Neural cell (in vitro differentiated cells): ENCODE measurements at regions not wholly inside any gene's neighbourhood (a gene's known extent, or its start where the extent isn't known, plus 50 kb on each side); places are given as distances from the start of the nearest gene placed in this dataset.

Source experiments
- H2AFZ ChIP-seq: fragments of 200-600, 300-800 bp; sonication (generic), shearing (Covaris generic); 2 replicates; pipeline ENCODE4 v1.6.0; 2014; ENCODE audit warnings: low read depth, mild to moderate bottlenecking, antibody characterized with exemption, low read length, moderate library complexity
- H3F3A ChIP-seq: fragments of 200-600 bp; shearing (Covaris generic); 2 replicates; pipeline ENCODE4 v1.6.1; 2016; ENCODE audit warnings: mild to moderate bottlenecking, moderate library complexity, mixed read lengths, antibody characterized with exemption, low read length; ENCODE audit not compliant: insufficient read depth, poor library complexity, severe bottlenecking
- H3K27ac ChIP-seq: fragments of 200-600, 300-800 bp; sonication (generic), shearing (Covaris generic); 2 replicates; pipeline ENCODE4 v1.5.1; 2014; ENCODE audit warnings: mild to moderate bottlenecking, low read length, moderate library complexity
- H3K27me3 ChIP-seq: fragments of 300-800, 200-600 bp; sonication (generic), shearing (Covaris generic); 2 replicates; pipeline ENCODE4 v1.6.0; 2014; ENCODE audit warnings: mild to moderate bottlenecking, low read depth, low read length, moderate library complexity; ENCODE audit not compliant: insufficient read depth
- H3K36me3 ChIP-seq: fragments of 300-800, 200-600 bp; sonication (generic), shearing (Covaris generic); 2 replicates; pipeline ENCODE4 v1.5.1; 2014; ENCODE audit warnings: mild to moderate bottlenecking, antibody characterized with exemption, low read length, moderate library complexity; ENCODE audit not compliant: insufficient read depth
- H3K4me2 ChIP-seq: fragments of 300-800, 200-600 bp; sonication (generic), shearing (Covaris generic); 2 replicates; pipeline ENCODE4 v1.6.0; 2014; ENCODE audit warnings: mild to moderate bottlenecking, low read length
- H3K4me3 ChIP-seq: fragments of 300-800, 200-600 bp; sonication (generic), shearing (Covaris generic); 2 replicates; pipeline ENCODE4 v1.5.1; 2014; ENCODE audit warnings: mild to moderate bottlenecking, low read length, moderate library complexity
- H3K79me2 ChIP-seq: fragments of 200-600 bp; shearing (Covaris generic); replicated peaks from 2 replicates; pipeline ENCODE4 v1.6.0; 2014; ENCODE audit warnings: mild to moderate bottlenecking, low read length, moderate library complexity; ENCODE audit not compliant: insufficient read depth
- H3K9ac ChIP-seq: fragments of 300-800, 200-600 bp; sonication (generic), shearing (Covaris generic); 2 replicates; pipeline ENCODE4 v1.6.1; 2016; ENCODE audit warnings: mild to moderate bottlenecking, low read length, mixed read lengths
- H3K9me2 ChIP-seq: fragments of 200-600 bp; shearing (Covaris generic); 2 replicates; pipeline ENCODE4 v1.6.1; 2016; ENCODE audit warnings: mild to moderate bottlenecking, low read length, mixed read lengths; ENCODE audit not compliant: insufficient read depth
- H3K9me3 ChIP-seq: fragments of 200-600, 300-800 bp; sonication (generic), shearing (Covaris generic); 2 replicates; pipeline ENCODE4 v1.6.1; 2016; ENCODE audit warnings: mild to moderate bottlenecking, mixed run types, low read length, moderate library complexity, mixed read lengths
- H4K20me1 ChIP-seq: fragments of 200-600 bp; shearing (Covaris generic); 2 replicates; pipeline ENCODE4 v1.6.1; 2016; ENCODE audit warnings: mild to moderate bottlenecking, mixed run types; ENCODE audit not compliant: insufficient read depth
- CTCF ChIP-seq: fragments of 450-650 bp; IDR thresholded peaks from 2 replicates; pipeline ENCODE4 v1.5.1; 2014; ENCODE audit warnings: antibody characterized with exemption, mild to moderate bottlenecking, moderate library complexity; ENCODE audit not compliant: poor library complexity, severe bottlenecking
- EP300 ChIP-seq: fragments of 450-650 bp; conservative IDR thresholded peaks from 2 replicates; pipeline ENCODE4 v1.6.1; 2014; ENCODE audit warnings: antibody characterized with exemption, mild to moderate bottlenecking, moderate library complexity; ENCODE audit not compliant: poor library complexity, severe bottlenecking
- EZH2 ChIP-seq: fragments of 200-600, 300-800 bp; shearing (Covaris generic), sonication (generic); IDR thresholded peaks from 2 replicates; pipeline ENCODE4 v1.6.1; 2014; ENCODE audit warnings: antibody characterized with exemption, low read length, borderline replicate concordance, mild to moderate bottlenecking; ENCODE audit not compliant: insufficient read depth, poor library complexity, severe bottlenecking
- MXI1 ChIP-seq: fragments of 450-650 bp; conservative IDR thresholded peaks from 2 replicates; pipeline ENCODE4 v1.6.1; 2014; ENCODE audit warnings: antibody characterized with exemption, mild to moderate bottlenecking; ENCODE audit not compliant: poor library complexity, severe bottlenecking
- POLR2AphosphoS5 ChIP-seq: IDR thresholded peaks from 2 replicates; pipeline ENCODE4 v1.6.1; 2012
- RAD21 ChIP-seq: fragments of 450-650 bp; conservative IDR thresholded peaks from 2 replicates; pipeline ENCODE4 v1.6.1; 2014; ENCODE audit warnings: antibody characterized with exemption, mild to moderate bottlenecking, moderate library complexity
- REST ChIP-seq: IDR thresholded peaks from 2 replicates; pipeline ENCODE4 v1.6.1; 2012; ENCODE audit warnings: borderline replicate concordance
- SMC3 ChIP-seq: fragments of 450-650 bp; conservative IDR thresholded peaks from 2 replicates; pipeline ENCODE4 v1.6.1; 2014; ENCODE audit warnings: antibody characterized with exemption, mild to moderate bottlenecking, moderate library complexity; ENCODE audit not compliant: poor library complexity
- TAF1 ChIP-seq: IDR thresholded peaks from 2 replicates; pipeline ENCODE4 v1.6.1; 2012; ENCODE audit warnings: low read depth

- no peaks in the 10 kb centered on the region for H4K20me1 ChIP-seq
- no peak overlapping the region for H3K27ac ChIP-seq
- TF ChIP-seq TAF1 (no peak), EZH2 (no peak), EP300 (no peak), SMC3 (no peak), RAD21 (no peak), CTCF (no peak), MXI1 (no peak), REST (no peak), POLR2AphosphoS5 (no peak)
- no peak overlapping the region for H3K9ac ChIP-seq
- no peaks in the 10 kb centered on the region for H3K9me2 ChIP-seq
- no peaks in the 10 kb centered on the region for H3K27me3 ChIP-seq
- H3K4me2 ChIP-seq, result no peak overlapping the region
- H3K4me3 ChIP-seq, result no peak overlapping the region
- H3K36me3 ChIP-seq, result no peaks in the 10 kb centered on the region
- H3K79me2 ChIP-seq, result no peaks in the 10 kb centered on the region
- H3K9me3 ChIP-seq, result no peaks in the 10 kb centered on the region
- no peak overlapping the region for H2AFZ ChIP-seq
- H3F3A ChIP-seq, result no peaks in the 10 kb centered on the region
Observed at GRCh38 chr5:175216991-175217390, 227.0 kb downstream of the DRD1 start.

GRCh38 chr5:175215906-175216305 lies 228.1 kb downstream of the DRD1 start:
- no peaks in the 10 kb centered on the region for H3F3A ChIP-seq
- H3K27ac ChIP-seq, result no peak overlapping the region
- H3K9me2 ChIP-seq, result no peaks in the 10 kb centered on the region
- H3K9me3 ChIP-seq, result no peaks in the 10 kb centered on the region
- H2AFZ ChIP-seq, result no peak overlapping the region
- H3K27me3 ChIP-seq, result no peaks in the 10 kb centered on the region
- no peak overlapping the region for H3K9ac ChIP-seq
- no peaks in the 10 kb centered on the region for H4K20me1 ChIP-seq
- H3K79me2 ChIP-seq, result no peaks in the 10 kb centered on the region
- no peak overlapping the region for H3K4me3 ChIP-seq
- no peaks in the 10 kb centered on the region for H3K36me3 ChIP-seq
- H3K4me2 ChIP-seq, result no peak overlapping the region
- TF ChIP-seq CTCF, result no peak
- TF ChIP-seq SMC3, result no peak
- no peak for TF ChIP-seq POLR2AphosphoS5
- no peak for TF ChIP-seq RAD21
- no peak for TF ChIP-seq MXI1
- no peak for TF ChIP-seq EZH2
- no peak for TF ChIP-seq REST
- TF ChIP-seq TAF1, result no peak
- TF ChIP-seq EP300, result no peak
